HT-29 (cell line): ENCODE measurements at regions not wholly inside any gene's neighbourhood (a gene's known extent, or its start where the extent isn't known, plus 50 kb on each side); places are given as distances from the start of the nearest gene placed in this dataset. TPM values are rescaled to one million over a fixed set of nuclear protein-coding genes. Genes with fewer than 3 reads are reported as not detected.
"Not testable (repeated sequence)": the region's sequence is repeated elsewhere in the genome, so short reads cannot be mapped to it uniquely, and the experiment has no call there.

Experiments used
- DNase-seq: peaks from one replicate; pipeline ENCODE4 v3.0.0-alpha.2; 2015; ENCODE audit warnings: low spot score
- small RNA-seq: library from RNA; depleted of rRNA; stranded (forward); fragments of <200 nt; gene quantifications from one replicate; pipeline ENCODE3, GENCODE V24; 2014

- not testable (repeated sequence) for DNase-seq
Measured at GRCh38 chr21:10427277-10427676, 94.1 kb upstream of the TPTE start.

DNA sequence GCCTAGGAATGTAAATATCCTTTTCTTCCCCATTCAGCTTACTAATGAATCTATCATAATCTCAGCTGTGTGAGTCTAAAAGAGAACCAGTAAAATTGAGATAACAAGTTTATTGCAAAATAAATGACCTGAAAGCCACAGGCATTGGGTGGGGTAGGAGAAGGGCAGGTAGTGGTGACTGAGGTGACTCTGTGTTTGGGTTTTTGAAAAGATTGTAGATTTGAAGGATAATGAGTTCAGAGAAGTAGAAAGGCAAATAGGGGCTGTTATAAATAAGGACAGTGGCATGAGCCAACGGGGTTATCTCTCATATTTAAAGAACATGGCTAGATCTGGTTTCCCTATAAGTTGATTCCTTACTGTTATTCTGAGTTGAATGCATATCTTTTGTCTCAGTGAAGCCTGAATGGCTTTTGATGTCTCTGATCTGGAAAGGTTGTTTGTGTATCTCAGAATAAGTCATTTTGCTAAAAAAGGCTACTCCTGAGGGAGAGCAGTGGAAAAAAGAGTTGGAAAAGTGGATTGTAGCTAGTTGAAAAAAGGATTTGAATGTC lies 92.3 kb upstream of the TPTE start:
- DNase-seq, result not testable (repeated sequence)

GRCh38 chr21:10430005-10430404 lies 91.4 kb upstream of the TPTE start:
- no peak for DNase-seq

DNA sequence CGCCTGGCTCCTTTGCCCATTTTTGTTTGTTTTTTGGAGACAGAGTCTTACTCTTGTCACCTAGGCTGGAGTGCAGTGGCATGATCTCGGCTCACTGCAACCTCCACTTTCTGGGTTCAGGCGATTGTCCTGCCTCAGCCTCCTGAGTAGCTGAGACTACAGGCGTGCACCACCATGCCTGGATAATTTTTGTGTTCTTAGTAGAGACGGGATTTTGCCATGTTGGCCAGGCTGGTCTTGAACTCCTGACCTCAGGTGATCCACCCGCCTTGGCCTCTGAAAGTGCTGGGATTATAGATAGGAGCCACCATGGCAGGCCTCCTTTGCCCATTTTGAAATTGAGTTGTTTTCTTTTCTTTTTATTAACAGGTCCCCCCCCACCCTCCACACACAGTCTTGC lies 89.4 kb upstream of the TPTE start:
- DNase-seq, result not testable (repeated sequence)

DNA sequence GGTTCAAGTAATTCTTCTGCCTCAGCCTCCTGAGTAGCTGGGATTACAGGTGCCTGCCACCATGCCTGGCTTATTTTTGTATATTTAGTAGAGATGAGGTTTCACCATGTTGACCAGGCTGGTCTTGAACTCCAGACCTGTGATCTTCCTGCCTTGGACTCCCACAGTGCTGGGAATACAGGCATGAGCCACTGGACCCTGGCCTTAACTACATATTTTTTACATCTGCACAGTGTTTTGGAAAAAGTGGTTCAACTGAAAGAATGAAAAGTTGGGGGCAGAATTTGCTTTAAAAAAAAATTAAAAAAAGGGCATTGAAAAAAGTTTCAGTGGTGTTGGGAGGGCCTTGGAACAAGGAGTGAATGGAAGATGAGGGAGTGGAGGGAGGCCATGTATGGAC lies 88.9 kb upstream of the TPTE start:
- DNase-seq, result not testable (repeated sequence)

DNA sequence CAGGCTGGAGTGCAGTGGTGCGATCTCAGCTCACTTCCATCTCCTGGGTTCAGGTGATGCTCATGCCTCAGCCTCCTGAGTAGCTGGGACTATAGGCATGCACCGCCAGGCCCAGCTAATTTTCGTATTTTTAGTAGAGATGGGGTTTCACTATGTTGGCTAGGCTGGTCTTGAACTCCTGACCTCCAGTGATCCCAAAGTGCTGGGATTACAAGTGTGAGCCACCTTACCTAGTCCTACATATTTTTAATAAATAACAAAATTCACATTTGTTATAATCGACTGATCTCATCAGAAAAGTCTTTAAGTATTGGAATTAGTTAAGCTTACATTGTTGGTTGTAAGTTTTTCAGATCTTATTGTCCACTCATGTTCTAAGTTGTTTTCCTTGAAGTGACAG lies 83.4 kb upstream of the TPTE start:
- DNase-seq, result not testable (repeated sequence)

GRCh38 chr21:10440639-10441038 lies 80.7 kb upstream of the TPTE start:
- not testable (repeated sequence) for DNase-seq

GRCh38 chr21:10442018-10442417 lies 79.4 kb upstream of the TPTE start:
- not testable (repeated sequence) for DNase-seq

DNA sequence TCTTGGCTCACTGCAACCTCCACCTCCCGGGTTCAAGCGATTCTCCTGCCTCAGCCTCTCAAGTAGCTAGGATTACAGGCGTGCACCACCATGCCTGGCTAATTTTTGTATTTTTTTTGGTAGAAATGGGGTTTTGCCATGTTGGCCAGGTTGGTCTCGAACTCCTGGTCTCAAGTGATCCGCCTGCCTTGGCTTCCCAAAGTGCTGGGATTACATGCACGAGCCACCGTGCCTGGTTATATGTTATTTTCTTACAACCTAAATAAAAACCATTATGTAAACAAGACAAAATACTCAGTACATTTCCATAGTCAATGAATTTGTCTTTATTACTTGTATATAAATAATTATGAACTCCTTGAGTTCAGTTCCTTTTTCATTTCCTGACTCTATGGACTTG lies 75.7 kb upstream of the TPTE start:
- DNase-seq, result not testable (repeated sequence)

DNA sequence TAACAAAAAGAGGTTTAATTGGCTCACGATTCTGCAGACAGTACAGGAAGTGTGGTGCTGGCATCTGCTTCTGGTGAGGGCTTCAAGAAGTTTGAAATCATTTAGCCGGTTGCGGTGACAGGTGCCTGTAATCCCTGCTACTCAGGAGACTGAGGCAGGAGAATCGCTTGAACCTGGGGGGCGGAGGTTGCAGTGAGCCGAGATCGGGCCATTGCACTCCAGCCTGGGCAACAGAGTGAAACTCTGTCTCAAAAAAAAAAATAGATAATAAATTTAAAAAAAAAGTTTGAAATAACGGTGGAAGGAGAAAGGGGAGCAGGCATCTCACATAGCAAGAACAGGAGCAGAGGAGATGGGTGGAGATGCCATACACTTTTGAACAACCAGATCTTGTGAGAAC lies 71.9 kb upstream of the TPTE start:
- not testable (repeated sequence) for DNase-seq

GRCh38 chr21:10451274-10451673 lies 70.1 kb upstream of the TPTE start:
- not testable (repeated sequence) for DNase-seq

DNA sequence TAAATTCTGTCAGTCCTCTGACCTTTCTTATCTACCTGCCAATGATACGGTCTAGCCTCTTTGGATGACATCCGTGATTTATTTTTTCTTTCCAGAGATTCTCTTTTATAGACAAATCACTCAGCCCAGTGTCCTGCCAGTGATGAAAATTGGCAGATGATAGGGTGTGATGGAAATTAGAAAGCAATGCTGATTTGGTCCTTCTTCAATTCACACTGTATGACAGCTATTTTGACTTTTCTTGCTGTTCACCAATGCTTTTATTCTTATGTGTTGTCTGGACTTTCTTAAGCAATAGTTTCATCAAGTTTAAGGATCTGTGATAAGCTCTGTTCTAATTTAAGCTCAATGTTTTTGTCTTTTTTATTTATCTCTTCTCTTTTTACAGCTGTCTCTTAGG lies 63.6 kb upstream of the TPTE start:
- DNase-seq, result not testable (repeated sequence)

GRCh38 chr21:10460957-10461356 lies 60.4 kb upstream of the TPTE start:
- not testable (repeated sequence) for DNase-seq

- DNase-seq, result not testable (repeated sequence)
Measured at GRCh38 chr21:10461445-10461844, 59.9 kb upstream of the TPTE start.

DNA sequence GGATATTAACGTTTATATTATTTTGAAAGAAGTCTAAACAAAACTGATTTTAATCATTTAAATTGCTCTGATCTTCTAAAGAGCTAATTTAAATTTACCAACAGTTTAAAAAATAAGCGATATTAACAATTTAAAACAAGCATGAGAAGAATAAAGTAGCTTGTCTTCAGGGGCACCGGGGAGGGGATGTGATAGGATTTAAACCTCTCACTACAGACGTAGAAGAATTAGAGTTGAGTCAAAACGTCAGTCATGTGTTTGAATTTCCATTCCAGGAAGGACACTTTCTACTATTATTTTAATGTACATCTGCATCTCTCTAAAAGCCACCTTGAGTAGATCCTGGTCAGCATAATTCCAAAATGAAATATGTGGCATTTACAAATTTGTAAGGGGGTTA lies 58.2 kb upstream of the TPTE start:
- no peak for DNase-seq

DNA sequence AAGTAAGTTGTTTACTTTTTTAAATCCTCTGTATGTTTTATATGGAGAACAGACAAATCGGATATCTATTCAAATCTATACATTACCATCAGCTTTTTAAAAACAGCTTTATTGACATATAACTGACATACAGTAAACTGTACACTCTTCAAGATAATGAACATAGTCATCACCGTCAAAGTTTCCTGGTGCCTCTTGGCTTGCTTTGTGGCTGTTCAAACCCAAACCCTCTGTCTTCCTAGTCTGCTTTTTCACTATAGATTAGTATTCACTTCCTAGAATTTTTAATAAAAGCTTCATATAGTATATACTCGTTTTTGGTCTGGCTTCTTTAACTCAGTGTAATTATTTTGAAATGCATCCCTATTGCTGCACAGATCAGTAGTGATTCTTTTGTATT lies 56.4 kb upstream of the TPTE start:
- DNase-seq, result no peak

GRCh38 chr21:10465524-10466110 lies 55.8 kb upstream of the TPTE start:
- not testable (repeated sequence) for DNase-seq

DNA sequence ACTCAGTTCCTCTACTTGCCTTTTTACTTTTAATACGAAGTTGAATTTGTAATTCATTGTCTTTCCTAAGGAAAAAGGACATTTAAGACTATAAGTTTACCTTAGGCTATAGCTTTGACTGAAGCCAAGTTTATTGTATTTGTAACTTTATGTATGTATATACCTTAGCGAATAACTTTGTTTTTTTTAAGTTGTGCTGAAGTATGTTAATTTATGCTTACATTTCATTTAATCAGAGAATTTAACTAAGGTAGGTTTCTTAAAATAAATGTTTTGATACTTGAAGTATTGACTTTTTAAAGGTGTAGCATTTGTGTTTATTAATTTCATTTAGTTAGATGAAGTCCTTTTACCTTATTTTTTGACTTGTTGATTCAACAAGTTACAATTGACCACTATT lies 55.2 kb upstream of the TPTE start:
- no peak for DNase-seq

Small RNA genes lying in the stretch of these regions (small RNA-seq; reads per million reads assigned to genes)
- gene AF254983.2, result not detected
